Body of pancreas (tissue), 4 donors: ENCODE measurements at regions not wholly inside any gene's neighbourhood (a gene's known extent, or its start where the extent isn't known, plus 50 kb on each side); places are given as distances from the start of the nearest gene placed in this dataset.

ENCODE experiments used
- ATAC-seq: fragments of 150-250 bp; one replicate; pipeline ENCODE4 v1.9.1; 2016
- DNase-seq, 4 donors: peaks; one replicate each; pipeline ENCODE4 v3.0.0-alpha.2; 2019
- H3K27ac ChIP-seq, 4 donors: fragments of 200-600 bp; sonication (generic); 1 replicate in 3 of 4; 2 replicates in 1 of 4; pipeline versions ENCODE4 v1.5.1 to v1.6.1; 2016 to 2019; ENCODE audit warnings: mild to moderate bottlenecking in 1 of 4, mixed read lengths in 1 of 4, moderate library complexity in 1 of 4
- H3K27me3 ChIP-seq, 2 donors: fragments of 200-600 bp; sonication (generic); one replicate each; pipeline ENCODE4 v1.6.0; 2016; ENCODE audit warnings: mild to moderate bottlenecking in 1 of 2
- H3K36me3 ChIP-seq, 2 donors: fragments of 200-600 bp; sonication (generic); replicated peaks in 1 of 2; 2 replicates each; pipeline ENCODE4 v1.5.1; 2016; ENCODE audit warnings: low read depth in 2 of 2; ENCODE audit not compliant: insufficient read depth in 1 of 2
- H3K4me1 ChIP-seq: fragments of 200-600 bp; sonication (generic); one replicate; pipeline ENCODE4 v1.6.0; 2016
- H3K4me3 ChIP-seq, 2 donors: fragments of 200-600 bp; sonication (generic); 1 replicate in 1 of 2; 2 replicates in 1 of 2; pipeline ENCODE4 v1.5.1; 2016 to 2019
- H3K9me3 ChIP-seq, 3 donors: fragments of 200-600 bp; sonication (generic); 1 replicate in 2 of 3; 2 replicates in 1 of 3; pipeline ENCODE4 v1.5.1; 2016
- POLR2A ChIP-seq, 3 donors: fragments of 450-650 bp; IDR thresholded peaks; one replicate each; pipeline ENCODE4 v1.6.1; 2016; ENCODE audit warnings: antibody characterized with exemption in 3 of 3, mild to moderate bottlenecking in 2 of 3
- WGBS, 2 donors: methylation state at CpG; one replicate each; pipeline ENCODE4 v1.1.5; 2017; 5-methylcytosine and 5-hydroxymethylcytosine counted together
- intact Hi-C: fragments of 100-400 bp; cut with DNase I; formaldehyde crosslinking; loops from one replicate; pipeline ENCODE4 v1.15.1; 2023
- TF ChIP-seq, protein P1 (sequence below), 7 experiments: fragments of 450-650 bp in 4 of 7; fragments of 200-600 bp in 3 of 7; sonication (generic) in 3 of 7; IDR thresholded peaks; one replicate each; pipeline ENCODE4 v1.5.1; 2016 to 2019; ENCODE audit warnings: antibody characterized with exemption in 7 of 7

DNA sequence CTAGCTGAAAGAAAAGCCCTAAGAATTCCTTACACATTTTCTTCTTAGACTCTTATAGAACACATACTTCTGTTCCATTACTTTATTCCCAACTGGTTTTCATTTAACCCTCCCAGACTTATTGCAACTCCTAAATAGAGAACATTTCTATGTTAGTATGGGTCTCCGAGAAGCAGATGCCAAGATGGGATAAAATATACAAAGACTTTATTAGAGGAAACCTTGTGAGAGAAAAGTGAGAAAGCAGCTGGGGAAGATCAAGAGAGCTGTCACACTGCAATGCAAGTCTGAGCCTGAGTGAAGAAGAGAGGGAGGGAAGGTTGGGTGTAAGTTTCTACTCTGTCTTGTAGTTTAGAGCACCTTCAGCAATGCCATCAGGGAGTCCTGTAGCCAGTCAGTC, 979.3 kb downstream of the IGSF11 start:
- DNase-seq: no peak
- Histone ChIP-seq H3K36me3 (no peaks in the 10 kb centered on the region), H3K27ac (no peak overlapping the region), H3K4me3 (no peak overlapping the region), H3K4me1 (no peaks in the 10 kb centered on the region), H3K9me3 (no peaks in the 10 kb centered on the region), H3K27me3 (no peaks in the 10 kb centered on the region)
- no peak for TF ChIP-seq POLR2A (IDR thresholded peaks at IDR 0.05)
- WGBS, 2 donors: 0% methylated on average over 1 of the region's 1 CpG
- intact Hi-C loops: no loop called here
- no peak for ATAC-seq

DNA sequence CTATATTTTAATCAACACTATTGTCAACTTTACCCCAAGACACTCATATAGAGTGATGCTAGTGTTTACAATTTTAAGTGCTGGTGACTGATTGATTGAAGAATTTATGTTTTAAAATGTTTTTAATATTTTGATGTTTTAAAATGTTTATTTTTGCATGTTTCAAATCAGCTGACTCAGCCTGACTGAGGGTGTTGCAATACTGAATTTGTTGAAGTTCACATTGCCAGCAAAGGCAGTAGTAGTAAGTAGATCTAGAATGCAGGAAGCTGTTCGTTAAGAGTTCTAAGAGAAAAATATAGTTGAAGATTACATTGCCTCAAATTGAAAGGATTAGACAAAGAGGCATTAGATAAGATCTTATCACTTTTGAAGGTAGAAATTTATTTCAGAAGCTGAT, 977.6 kb downstream of the IGSF11 start:
- TF ChIP-seq, protein P1, sequence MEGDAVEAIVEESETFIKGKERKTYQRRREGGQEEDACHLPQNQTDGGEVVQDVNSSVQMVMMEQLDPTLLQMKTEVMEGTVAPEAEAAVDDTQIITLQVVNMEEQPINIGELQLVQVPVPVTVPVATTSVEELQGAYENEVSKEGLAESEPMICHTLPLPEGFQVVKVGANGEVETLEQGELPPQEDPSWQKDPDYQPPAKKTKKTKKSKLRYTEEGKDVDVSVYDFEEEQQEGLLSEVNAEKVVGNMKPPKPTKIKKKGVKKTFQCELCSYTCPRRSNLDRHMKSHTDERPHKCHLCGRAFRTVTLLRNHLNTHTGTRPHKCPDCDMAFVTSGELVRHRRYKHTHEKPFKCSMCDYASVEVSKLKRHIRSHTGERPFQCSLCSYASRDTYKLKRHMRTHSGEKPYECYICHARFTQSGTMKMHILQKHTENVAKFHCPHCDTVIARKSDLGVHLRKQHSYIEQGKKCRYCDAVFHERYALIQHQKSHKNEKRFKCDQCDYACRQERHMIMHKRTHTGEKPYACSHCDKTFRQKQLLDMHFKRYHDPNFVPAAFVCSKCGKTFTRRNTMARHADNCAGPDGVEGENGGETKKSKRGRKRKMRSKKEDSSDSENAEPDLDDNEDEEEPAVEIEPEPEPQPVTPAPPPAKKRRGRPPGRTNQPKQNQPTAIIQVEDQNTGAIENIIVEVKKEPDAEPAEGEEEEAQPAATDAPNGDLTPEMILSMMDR (IDR thresholded peaks at IDR 0.05): no peak
- TF ChIP-seq POLR2A (IDR thresholded peaks at IDR 0.05): no peak
- intact Hi-C loops: no loop called here
- ATAC-seq (no peak), DNase-seq (no peak)
- Histone ChIP-seq H3K27me3 (no peaks in the 10 kb centered on the region), H3K4me3 (no peak overlapping the region), H3K9me3 (no peaks in the 10 kb centered on the region), H3K36me3 (no peaks in the 10 kb centered on the region), H3K27ac (no peak overlapping the region), H3K4me1 (no peaks in the 10 kb centered on the region)
- 26 to 46% methylated on average over 1 of the region's 1 CpG for WGBS, 2 donors

DNA sequence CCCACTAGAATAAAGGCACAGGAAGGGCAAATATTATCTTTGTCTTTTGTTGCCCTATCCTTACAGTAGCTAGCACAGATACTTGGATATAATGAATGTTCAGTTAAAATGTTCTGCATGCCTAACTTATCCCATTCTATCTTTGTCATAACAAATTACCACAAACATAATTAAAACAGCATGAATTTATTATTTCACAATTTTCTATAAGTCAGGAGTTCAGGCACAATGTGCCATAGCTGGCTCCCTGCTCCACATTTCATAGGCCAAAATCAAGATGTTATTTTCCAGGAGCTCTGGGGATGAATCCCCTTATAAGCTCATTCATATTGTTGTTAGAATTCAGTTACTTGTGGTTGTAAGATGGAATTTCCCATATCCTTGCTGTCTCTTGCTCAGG, 975.5 kb downstream of the IGSF11 start:
- Histone ChIP-seq H3K27me3 (no peaks in the 10 kb centered on the region), H3K27ac (no peak overlapping the region), H3K36me3 (no peaks in the 10 kb centered on the region), H3K4me1 (no peaks in the 10 kb centered on the region), H3K4me3 (no peak overlapping the region), H3K9me3 (no peaks in the 10 kb centered on the region)
- ATAC-seq (no peak), DNase-seq (no peak)
- intact Hi-C loops: no loop called here
- TF ChIP-seq, protein P1 (IDR thresholded peaks at IDR 0.05): no peak
- no peak for TF ChIP-seq POLR2A (IDR thresholded peaks at IDR 0.05)

DNA sequence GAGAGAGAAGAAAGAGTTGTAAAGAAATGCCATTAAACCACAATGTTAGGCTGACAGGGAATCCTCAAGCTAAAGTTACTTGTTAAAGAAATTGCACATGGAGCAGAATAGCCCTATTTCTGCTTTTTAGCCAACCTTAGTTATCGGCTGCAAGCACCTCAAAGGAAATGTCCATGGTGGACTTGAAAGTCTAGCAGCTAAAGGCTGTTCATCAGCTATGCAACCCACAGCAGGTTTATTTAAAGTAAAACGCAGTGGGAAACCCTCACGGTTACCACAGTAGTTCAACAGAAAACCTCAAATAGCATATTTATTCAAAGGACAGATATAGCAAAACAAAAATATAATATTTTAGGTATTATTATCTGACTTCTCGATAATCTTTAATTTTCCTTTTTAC, 967.2 kb downstream of the IGSF11 start:
- Histone ChIP-seq H3K27ac (no peak overlapping the region), H3K9me3 (no peaks in the 10 kb centered on the region), H3K27me3 (no peaks in the 10 kb centered on the region), H3K4me3 (no peak overlapping the region), H3K4me1 (no peaks in the 10 kb centered on the region), H3K36me3 (no peaks in the 10 kb centered on the region)
- TF ChIP-seq, protein P1 (IDR thresholded peaks at IDR 0.05): no peak
- no peak for TF ChIP-seq POLR2A (IDR thresholded peaks at IDR 0.05)
- intact Hi-C loops: no loop called here
- ATAC-seq (no peak), DNase-seq (no peak)
- WGBS, 2 donors: 70 to 78% methylated on average over 4 of the region's 4 CpGs

DNA sequence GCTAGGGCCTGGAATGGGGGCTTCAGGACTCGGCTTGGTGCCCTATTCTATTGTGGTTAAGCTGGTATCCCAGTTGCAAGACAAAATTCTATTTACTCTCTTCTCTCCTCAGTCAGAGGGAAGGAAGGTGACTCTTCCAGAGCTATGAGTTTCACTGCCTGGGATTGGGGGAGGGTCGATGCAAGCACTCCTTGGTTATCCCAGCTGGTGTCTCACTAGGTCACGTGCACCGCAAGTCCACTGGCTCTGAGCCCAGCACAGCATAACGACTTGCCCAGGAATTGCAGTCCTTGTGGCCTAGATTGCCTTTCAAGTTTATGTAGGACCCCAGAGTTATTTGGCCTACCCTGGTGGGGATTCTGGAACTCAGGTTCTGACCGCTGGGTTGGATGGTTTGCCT, 958.8 kb downstream of the IGSF11 start:
- H3K36me3 ChIP-seq: no peaks in the 10 kb centered on the region
- WGBS, 2 donors: 25 to 43% methylated on average over 2 to 6 of the region's 6 CpGs
- no peaks in the 10 kb centered on the region for H3K27me3 ChIP-seq
- intact Hi-C loops: no loop called here
- no peak for ATAC-seq
- DNase-seq: no peak
- no peak overlapping the region for H3K27ac ChIP-seq
- no peaks in the 10 kb centered on the region for H3K4me1 ChIP-seq
- TF ChIP-seq, protein P1 (IDR thresholded peaks at IDR 0.05): no peak
- no peak for TF ChIP-seq POLR2A (IDR thresholded peaks at IDR 0.05)
- H3K9me3 ChIP-seq: no peaks in the 10 kb centered on the region
- H3K4me3 ChIP-seq: no peak overlapping the region
